ENCODE measurements at regions not wholly inside any gene's neighbourhood (a gene's known extent, or its start where the extent isn't known, plus 50 kb on each side); places are given as distances from the start of the nearest gene placed in this dataset.

GRCh38 chr9:89715318-89715858 lies 110.6 kb downstream of the GADD45G start:
- TF ChIP-seq CTCF (IDR thresholded peaks at IDR 0.05), result no peak
- no peak for TF ChIP-seq POLR2A (IDR thresholded peaks at IDR 0.05)
